Vagina (tissue), 2 donors: ENCODE measurements at regions not wholly inside any gene's neighbourhood (a gene's known extent, or its start where the extent isn't known, plus 50 kb on each side); places are given as distances from the start of the nearest gene placed in this dataset.

ENCODE experiments used
- DNase-seq, 2 donors: peaks; one replicate each; pipeline ENCODE4 v3.0.0-alpha.2; 2017; ENCODE audit errors: extremely low spot score in 2 of 2
- H3K27ac ChIP-seq: fragments of 200-600 bp; sonication (generic); one replicate; pipeline ENCODE4 v1.5.1; 2019
- H3K27me3 ChIP-seq: fragments of 200-600 bp; sonication (generic); one replicate; pipeline ENCODE4 v1.5.1; 2019
- H3K36me3 ChIP-seq, 2 donors: fragments of 200-600 bp; sonication (generic); one replicate each; pipeline ENCODE4 v1.5.1; 2017 to 2019
- H3K4me1 ChIP-seq: fragments of 200-600 bp; sonication (generic); one replicate; pipeline ENCODE4 v1.5.1; 2019
- H3K4me3 ChIP-seq, 2 donors: fragments of 200-600 bp; sonication (generic); 1 replicate in 1 of 2; 2 replicates in 1 of 2; pipeline ENCODE4 v1.5.1; 2016 to 2019
- H3K9me3 ChIP-seq: fragments of 200-600 bp; sonication (generic); one replicate; pipeline ENCODE4 v1.5.1; 2019
- POLR2A ChIP-seq, 2 donors: fragments of 450-650 bp; IDR thresholded peaks; one replicate each; pipeline ENCODE4 v1.6.1; 2017; ENCODE audit warnings: antibody characterized with exemption in 2 of 2, mild to moderate bottlenecking in 2 of 2, moderate library complexity in 2 of 2
- POLR2AphosphoS5 ChIP-seq, 2 donors: sonication (generic); formaldehyde crosslinking; IDR thresholded peaks; one replicate each; pipeline ENCODE4 v1.9.0; 2017; ENCODE audit warnings: antibody characterized with exemption in 2 of 2, mild to moderate bottlenecking in 2 of 2, low read depth in 1 of 2; ENCODE audit not compliant: insufficient read depth in 1 of 2
- intact Hi-C: fragments of 100-400 bp; cut with DNase I; formaldehyde crosslinking; loops from one replicate; pipeline ENCODE4 v1.15.1; 2023
- TF ChIP-seq, protein P1 (sequence below), 3 experiments: fragments of 450-650 bp in 2 of 3; fragments of 200-600 bp in 1 of 3; sonication (generic) in 1 of 3; IDR thresholded peaks; one replicate each; pipeline ENCODE4 v1.5.1; 2017 to 2019; ENCODE audit warnings: antibody characterized with exemption in 3 of 3, mild to moderate bottlenecking in 2 of 3, moderate library complexity in 2 of 3

DNA sequence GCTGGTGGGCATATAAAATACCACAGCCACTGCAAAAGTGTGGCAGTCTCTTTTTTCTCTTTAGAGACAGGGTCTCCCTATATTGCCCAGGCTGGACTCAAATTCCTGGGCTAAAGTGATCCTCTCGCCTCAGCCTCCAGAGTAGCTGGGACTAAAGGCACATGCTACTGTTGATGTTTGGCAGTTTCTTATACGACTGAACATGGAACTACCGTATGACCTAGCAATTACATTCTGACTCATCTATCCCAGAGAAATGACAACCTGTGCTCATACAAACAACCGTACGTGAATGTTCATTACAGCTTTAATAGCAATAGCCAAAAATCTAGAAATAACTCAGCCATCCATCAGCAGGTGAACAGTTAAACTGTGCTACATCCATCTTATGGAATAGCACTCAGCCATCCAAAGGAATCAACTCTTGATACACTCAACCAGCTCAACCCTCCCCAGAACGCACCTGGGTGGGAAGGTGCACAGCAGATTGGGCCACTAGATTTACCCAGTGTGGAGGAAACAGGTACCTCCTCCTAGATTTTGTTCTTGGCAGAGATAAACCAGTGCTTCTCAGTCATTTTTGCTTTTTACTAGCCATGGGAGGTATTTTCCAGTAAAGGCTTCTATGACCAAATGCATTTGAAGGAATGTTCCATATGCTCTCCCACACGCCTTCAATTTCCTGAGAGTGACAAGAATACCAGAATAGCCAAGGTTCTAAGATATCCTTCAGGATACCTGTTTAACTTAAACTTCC lies 130.5 kb downstream of the MED15 start:
- Histone ChIP-seq H3K36me3 (no peaks in the 10 kb centered on the region), H3K27ac (no peak overlapping the region), H3K4me1 (no peaks in the 10 kb centered on the region), H3K4me3 (no peak overlapping the region), H3K9me3 (no peaks in the 10 kb centered on the region), H3K27me3 (no peaks in the 10 kb centered on the region)
- intact Hi-C loops, result no loop called here
- no peak for DNase-seq
- TF ChIP-seq POLR2AphosphoS5 (IDR thresholded peaks at IDR 0.05; ENCODE audit: insufficient read depth in 1 of 2, low read depth in 1 of 2), result no peak
- no peak for TF ChIP-seq POLR2A (IDR thresholded peaks at IDR 0.05)
- TF ChIP-seq, protein P1, sequence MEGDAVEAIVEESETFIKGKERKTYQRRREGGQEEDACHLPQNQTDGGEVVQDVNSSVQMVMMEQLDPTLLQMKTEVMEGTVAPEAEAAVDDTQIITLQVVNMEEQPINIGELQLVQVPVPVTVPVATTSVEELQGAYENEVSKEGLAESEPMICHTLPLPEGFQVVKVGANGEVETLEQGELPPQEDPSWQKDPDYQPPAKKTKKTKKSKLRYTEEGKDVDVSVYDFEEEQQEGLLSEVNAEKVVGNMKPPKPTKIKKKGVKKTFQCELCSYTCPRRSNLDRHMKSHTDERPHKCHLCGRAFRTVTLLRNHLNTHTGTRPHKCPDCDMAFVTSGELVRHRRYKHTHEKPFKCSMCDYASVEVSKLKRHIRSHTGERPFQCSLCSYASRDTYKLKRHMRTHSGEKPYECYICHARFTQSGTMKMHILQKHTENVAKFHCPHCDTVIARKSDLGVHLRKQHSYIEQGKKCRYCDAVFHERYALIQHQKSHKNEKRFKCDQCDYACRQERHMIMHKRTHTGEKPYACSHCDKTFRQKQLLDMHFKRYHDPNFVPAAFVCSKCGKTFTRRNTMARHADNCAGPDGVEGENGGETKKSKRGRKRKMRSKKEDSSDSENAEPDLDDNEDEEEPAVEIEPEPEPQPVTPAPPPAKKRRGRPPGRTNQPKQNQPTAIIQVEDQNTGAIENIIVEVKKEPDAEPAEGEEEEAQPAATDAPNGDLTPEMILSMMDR (IDR thresholded peaks at IDR 0.05), result no peak

DNA sequence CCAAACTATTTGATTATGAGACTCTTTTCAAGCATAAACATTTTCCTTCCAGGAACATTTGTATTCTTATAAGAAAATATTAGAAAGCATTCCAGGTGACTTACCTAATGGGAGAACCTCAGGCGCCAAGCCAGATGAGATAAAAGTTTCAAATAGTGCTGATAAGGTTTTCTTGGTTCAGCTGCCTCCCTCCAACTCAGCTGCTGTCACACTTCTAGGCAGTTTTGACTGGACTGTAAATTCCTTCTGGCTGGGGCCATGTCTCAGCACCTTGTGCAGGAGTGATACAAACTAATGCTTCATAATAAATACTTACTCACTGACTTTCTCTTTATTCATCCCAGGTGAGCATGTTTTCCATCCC lies 131.1 kb downstream of the MED15 start:
- Histone ChIP-seq H3K36me3 (no peaks in the 10 kb centered on the region), H3K4me1 (no peaks in the 10 kb centered on the region), H3K9me3 (no peaks in the 10 kb centered on the region), H3K4me3 (no peak overlapping the region), H3K27ac (no peak overlapping the region), H3K27me3 (no peaks in the 10 kb centered on the region)
- no peak for TF ChIP-seq POLR2A (IDR thresholded peaks at IDR 0.05)
- TF ChIP-seq, protein P1 (IDR thresholded peaks at IDR 0.05), result no peak
- TF ChIP-seq POLR2AphosphoS5 (IDR thresholded peaks at IDR 0.05; ENCODE audit: insufficient read depth in 1 of 2, low read depth in 1 of 2), result no peak
- no peak for DNase-seq
- intact Hi-C loops, result no loop called here

DNA sequence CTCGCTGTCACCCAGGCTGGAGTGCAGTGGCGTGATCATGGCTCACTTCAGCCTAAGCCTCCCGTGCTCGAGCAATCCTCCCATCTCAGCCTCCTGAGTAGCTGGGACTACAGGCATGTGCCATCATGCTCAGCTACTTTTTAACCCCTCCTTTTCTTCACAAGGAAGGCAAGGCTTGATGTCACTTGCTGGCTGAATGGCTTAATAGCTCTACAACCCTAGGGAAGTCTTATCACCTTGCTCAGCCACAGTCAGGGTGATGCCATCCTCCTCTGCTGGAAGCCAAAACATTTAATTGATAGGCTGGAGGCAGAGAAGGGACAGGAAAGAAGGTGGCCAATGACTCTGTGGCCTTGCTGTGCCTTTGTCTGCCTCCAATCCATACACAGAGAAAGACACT lies 131.9 kb downstream of the MED15 start:
- Histone ChIP-seq H3K27ac (no peak overlapping the region), H3K4me3 (no peak overlapping the region), H3K36me3 (no peaks in the 10 kb centered on the region), H3K9me3 (no peaks in the 10 kb centered on the region), H3K4me1 (no peaks in the 10 kb centered on the region), H3K27me3 (no peaks in the 10 kb centered on the region)
- intact Hi-C loops, result no loop called here
- no peak for TF ChIP-seq POLR2A (IDR thresholded peaks at IDR 0.05)
- TF ChIP-seq, protein P1 (IDR thresholded peaks at IDR 0.05), result no peak
- TF ChIP-seq POLR2AphosphoS5 (IDR thresholded peaks at IDR 0.05; ENCODE audit: insufficient read depth in 1 of 2, low read depth in 1 of 2), result no peak
- DNase-seq, result no peak

DNA sequence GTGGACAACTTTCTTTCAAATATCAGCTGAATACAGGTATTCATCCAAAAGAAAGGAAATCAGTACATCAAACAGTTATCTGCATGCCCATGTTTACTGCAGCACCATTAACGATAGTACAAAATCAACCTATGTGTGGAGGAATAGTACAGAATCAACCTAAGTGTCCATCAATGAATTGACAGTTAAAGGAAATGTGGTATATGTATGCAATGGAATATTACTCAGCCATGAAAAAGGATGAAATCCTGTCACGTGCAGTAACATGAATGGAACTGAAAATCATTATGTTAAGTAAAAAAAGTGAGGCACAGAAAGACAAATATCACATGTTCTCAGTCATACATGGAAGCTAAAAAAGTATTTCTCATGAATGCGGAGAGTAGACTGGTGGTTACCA lies 132.3 kb downstream of the MED15 start:
- DNase-seq, result no peak
- Histone ChIP-seq H3K27me3 (no peaks in the 10 kb centered on the region), H3K4me1 (no peaks in the 10 kb centered on the region), H3K9me3 (no peaks in the 10 kb centered on the region), H3K36me3 (no peaks in the 10 kb centered on the region), H3K27ac (no peak overlapping the region), H3K4me3 (no peak overlapping the region)
- TF ChIP-seq POLR2AphosphoS5 (IDR thresholded peaks at IDR 0.05; ENCODE audit: insufficient read depth in 1 of 2, low read depth in 1 of 2), result no peak
- TF ChIP-seq, protein P1 (IDR thresholded peaks at IDR 0.05), result no peak
- no peak for TF ChIP-seq POLR2A (IDR thresholded peaks at IDR 0.05)
- intact Hi-C loops, result no loop called here

DNA sequence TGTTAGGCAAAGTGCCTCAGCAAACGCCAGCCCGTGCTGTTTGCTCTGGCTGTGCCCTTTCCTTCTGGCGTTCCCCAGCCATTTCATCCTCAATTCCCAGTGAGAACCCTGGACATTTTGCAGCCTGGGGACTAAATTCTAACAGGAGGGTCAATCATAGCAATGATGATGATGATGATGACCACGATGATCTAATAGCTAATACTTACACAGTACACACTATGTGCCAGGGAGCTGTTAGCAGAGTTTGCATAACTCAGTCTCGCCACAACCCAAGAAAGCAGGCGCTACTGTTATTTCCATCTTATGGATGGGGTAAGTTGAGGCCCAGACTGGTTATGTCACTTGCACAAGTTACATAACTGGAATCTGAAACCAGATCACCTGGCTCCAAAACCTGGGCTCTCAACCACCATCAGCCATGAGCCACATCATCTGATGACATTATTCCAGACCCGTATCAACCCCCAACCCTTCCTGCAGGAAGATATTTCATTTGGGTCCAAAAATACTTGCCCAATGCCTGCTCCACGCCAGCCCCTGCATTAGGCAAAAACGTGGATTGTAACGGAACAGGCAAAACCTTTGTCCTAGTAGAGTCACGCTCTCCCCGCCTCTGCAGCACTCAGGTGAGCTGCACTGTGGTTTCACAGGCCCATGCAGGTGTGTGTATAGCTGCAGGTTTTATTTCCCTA lies 132.6 kb upstream of the SERPIND1 start:
- no peak overlapping the region for H3K27ac ChIP-seq
- DNase-seq, result no peak
- H3K4me1 ChIP-seq, result no peaks in the 10 kb centered on the region
- H3K27me3 ChIP-seq, result no peaks in the 10 kb centered on the region
- H3K9me3 ChIP-seq, result no peaks in the 10 kb centered on the region
- no peak overlapping the region for H3K4me3 ChIP-seq
- intact Hi-C loops, result no loop called here
- no peaks in the 10 kb centered on the region for H3K36me3 ChIP-seq
- TF ChIP-seq, protein P1 (IDR thresholded peaks at IDR 0.05), result no peak
- no peak for TF ChIP-seq POLR2A (IDR thresholded peaks at IDR 0.05)
- no peak for TF ChIP-seq POLR2AphosphoS5 (IDR thresholded peaks at IDR 0.05; ENCODE audit: insufficient read depth in 1 of 2, low read depth in 1 of 2)
